Keratinocyte (primary cell): ENCODE measurements at regions not wholly inside any gene's neighbourhood (a gene's known extent, or its start where the extent isn't known, plus 50 kb on each side); places are given as distances from the start of the nearest gene placed in this dataset.

ENCODE experiments used
- EZH2 ChIP-seq: IDR thresholded peaks from one replicate; pipeline ENCODE4 v1.6.1; 2012; ENCODE audit warnings: inconsistent platforms, mild to moderate bottlenecking, low read length, moderate library complexity
- TF ChIP-seq, protein P1 (sequence below), 3 experiments: IDR thresholded peaks in 1 of 3; conservative IDR thresholded peaks in 1 of 3; optimal IDR thresholded peaks in 1 of 3; 2 replicates in 2 of 3; 3 replicates in 1 of 3; pipeline versions ENCODE3 to v1.5.1; 2011; ENCODE audit warnings: low read length in 3 of 3, mild to moderate bottlenecking in 3 of 3, moderate library complexity in 2 of 3, control low read depth in 1 of 3, inconsistent platforms in 1 of 3; ENCODE audit not compliant: insufficient read depth in 2 of 3; ENCODE audit errors: extremely low read depth in 1 of 3

- TF ChIP-seq, protein P1, sequence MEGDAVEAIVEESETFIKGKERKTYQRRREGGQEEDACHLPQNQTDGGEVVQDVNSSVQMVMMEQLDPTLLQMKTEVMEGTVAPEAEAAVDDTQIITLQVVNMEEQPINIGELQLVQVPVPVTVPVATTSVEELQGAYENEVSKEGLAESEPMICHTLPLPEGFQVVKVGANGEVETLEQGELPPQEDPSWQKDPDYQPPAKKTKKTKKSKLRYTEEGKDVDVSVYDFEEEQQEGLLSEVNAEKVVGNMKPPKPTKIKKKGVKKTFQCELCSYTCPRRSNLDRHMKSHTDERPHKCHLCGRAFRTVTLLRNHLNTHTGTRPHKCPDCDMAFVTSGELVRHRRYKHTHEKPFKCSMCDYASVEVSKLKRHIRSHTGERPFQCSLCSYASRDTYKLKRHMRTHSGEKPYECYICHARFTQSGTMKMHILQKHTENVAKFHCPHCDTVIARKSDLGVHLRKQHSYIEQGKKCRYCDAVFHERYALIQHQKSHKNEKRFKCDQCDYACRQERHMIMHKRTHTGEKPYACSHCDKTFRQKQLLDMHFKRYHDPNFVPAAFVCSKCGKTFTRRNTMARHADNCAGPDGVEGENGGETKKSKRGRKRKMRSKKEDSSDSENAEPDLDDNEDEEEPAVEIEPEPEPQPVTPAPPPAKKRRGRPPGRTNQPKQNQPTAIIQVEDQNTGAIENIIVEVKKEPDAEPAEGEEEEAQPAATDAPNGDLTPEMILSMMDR (optimal IDR thresholded peaks at IDR 0.05 in 1 of 3, IDR thresholded peaks at IDR 0.05 in 1 of 3, conservative IDR thresholded peaks at IDR 0.05 in 1 of 3; ENCODE audit: extremely low read depth in 1 of 3, insufficient read depth in 2 of 3, low read length in 3 of 3) = no peak
- TF ChIP-seq EZH2 = no peak
These were observed 1733.3 kb upstream of the IGFBP7 start for GRCh38 chr4:58843455-58843854.
